ENCODE measurements at regions not wholly inside any gene's neighbourhood (a gene's known extent, or its start where the extent isn't known, plus 50 kb on each side); places are given as distances from the start of the nearest gene placed in this dataset.

GRCh38 chr2:181396256-181397123 is 60.7 kb upstream of the ITGA4 start (continued):
- no peak for TF ChIP-seq TSHZ2 (CRISPR knock-in tag; IDR thresholded peaks at IDR 0.05)
- no peak for TF ChIP-seq OSR1 (CRISPR knock-in tag; IDR thresholded peaks at IDR 0.05)
- no peak for TF ChIP-seq TCF4 (CRISPR knock-in tag; IDR thresholded peaks at IDR 0.05; ENCODE audit: borderline replicate concordance)

GRCh38 chr2:181397331-181397730 is 59.9 kb upstream of the ITGA4 start:
- TF ChIP-seq CSDC2 (CRISPR knock-in tag; IDR thresholded peaks at IDR 0.05) (no peak), OSR1 (CRISPR knock-in tag; IDR thresholded peaks at IDR 0.05) (no peak), TCF4 (CRISPR knock-in tag; IDR thresholded peaks at IDR 0.05; ENCODE audit: borderline replicate concordance) (no peak), TOX (CRISPR knock-in tag; IDR thresholded peaks at IDR 0.05; ENCODE audit: borderline replicate concordance) (no peak), POU6F1 (CRISPR knock-in tag; IDR thresholded peaks at IDR 0.05; ENCODE audit: borderline replicate concordance, low read depth) (no peak), ZNF565 (CRISPR knock-in tag; conservative IDR thresholded peaks at IDR 0.05; ENCODE audit: low read depth) (no peak), BACH2 (CRISPR knock-in tag; IDR thresholded peaks at IDR 0.05; ENCODE audit: borderline replicate concordance) (no peak), ISL1 (CRISPR knock-in tag; IDR thresholded peaks at IDR 0.05) (no peak), ZNF8 (CRISPR knock-in tag; IDR thresholded peaks at IDR 0.05) (no peak), CSRNP3 (CRISPR knock-in tag; IDR thresholded peaks at IDR 0.05) (no peak), TSHZ2 (CRISPR knock-in tag; IDR thresholded peaks at IDR 0.05) (no peak)
- no peak for ATAC-seq

GRCh38 chr2:181398000-181398399 is 59.2 kb upstream of the ITGA4 start:
- TF ChIP-seq PATZ1 (CRISPR knock-in tag; IDR thresholded peaks at IDR 0.05; ENCODE audit: borderline replicate concordance) (no peak), RARB (CRISPR knock-in tag; IDR thresholded peaks at IDR 0.05) (no peak), ARNTL (CRISPR knock-in tag; IDR thresholded peaks at IDR 0.05; ENCODE audit: borderline replicate concordance, low read depth) (no peak), TSHZ2 (CRISPR knock-in tag; IDR thresholded peaks at IDR 0.05) (no peak), GLIS3 (CRISPR knock-in tag; IDR thresholded peaks at IDR 0.05) (no peak), TCF4 (CRISPR knock-in tag; IDR thresholded peaks at IDR 0.05; ENCODE audit: borderline replicate concordance) (no peak)
- no peak for ATAC-seq

All from SK-N-SH treated with all-trans-retinoic acid at 6 μM for 48 hours (cell line).